LNCAP (cell line): ENCODE measurements at regions not wholly inside any gene's neighbourhood (a gene's known extent, or its start where the extent isn't known, plus 50 kb on each side); places are given as distances from the start of the nearest gene placed in this dataset.

ENCODE experiments used
- CTCF ChIP-seq: fragments of 450-650 bp; IDR thresholded peaks from 2 replicates; pipeline ENCODE4 v1.5.1; 2017; ENCODE audit warnings: mild to moderate bottlenecking

- TF ChIP-seq CTCF: no peak
Observed at GRCh38 chr6:117050301-117050700, 173.3 kb downstream of the RFX6 start.

DNA sequence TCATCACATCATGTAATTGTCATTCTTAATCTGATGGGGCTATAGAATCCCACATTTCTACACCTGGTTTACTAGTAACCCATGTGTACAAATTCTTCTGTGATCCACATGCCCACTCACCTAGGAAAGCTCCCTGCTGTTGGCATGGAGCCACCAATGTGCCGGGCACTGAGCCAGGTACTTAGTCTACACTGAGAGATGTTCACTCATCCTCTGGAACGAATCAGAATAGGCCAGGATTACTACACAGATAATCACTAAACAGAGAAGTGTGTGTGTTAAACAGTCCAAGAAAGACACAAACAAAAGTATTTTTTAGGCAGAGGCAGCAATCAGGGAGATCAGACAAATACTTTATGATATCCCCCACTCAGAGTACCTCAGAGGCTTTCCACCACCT lies 193.2 kb upstream of the VGLL2 start:
- TF ChIP-seq CTCF: no peak

- TF ChIP-seq CTCF: no peak
Observed at GRCh38 chr6:117072781-117073180, 192.6 kb upstream of the VGLL2 start.

- TF ChIP-seq CTCF: no peak
Observed at GRCh38 chr6:117074672-117075071, 190.7 kb upstream of the VGLL2 start.

DNA sequence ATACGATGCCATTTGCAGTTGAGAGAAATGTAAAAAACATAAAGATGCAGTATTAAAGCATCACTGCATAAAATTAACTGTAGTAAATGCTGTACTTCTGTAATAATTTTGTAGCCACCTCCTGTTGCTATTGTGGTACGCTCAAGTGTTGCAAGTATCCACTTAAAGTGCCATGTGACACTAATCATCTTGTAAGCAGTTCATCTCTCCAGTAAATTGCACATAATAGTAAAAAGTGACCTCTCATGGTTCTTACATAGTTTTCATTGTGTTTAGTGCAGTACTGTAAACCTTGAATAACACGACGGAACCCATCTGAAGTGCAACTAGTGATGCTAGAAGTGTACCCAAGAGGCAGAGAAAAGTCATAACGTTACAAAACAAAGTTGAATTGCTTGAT lies 190.1 kb upstream of the VGLL2 start:
- no peak for TF ChIP-seq CTCF

- TF ChIP-seq CTCF: no peak
Observed at GRCh38 chr6:117076076-117076475, 189.3 kb upstream of the VGLL2 start.

DNA sequence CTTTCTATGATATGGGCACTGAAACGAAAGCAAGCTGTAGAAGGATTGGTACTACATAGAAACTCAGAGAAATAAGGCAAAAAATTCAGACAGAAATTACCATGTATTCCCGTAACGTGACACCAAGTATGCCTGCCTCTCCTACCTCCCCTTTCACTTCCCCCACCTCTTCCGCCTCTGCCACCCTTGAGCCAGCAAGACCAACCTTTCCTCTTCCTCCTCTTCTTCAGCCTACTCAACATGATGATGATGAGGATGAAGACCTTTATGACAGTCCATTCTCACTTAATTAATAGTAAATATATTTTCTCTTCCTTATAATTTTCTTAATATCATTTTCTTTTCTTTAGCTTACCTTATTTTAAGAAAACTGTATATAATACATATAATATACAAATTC lies 188.1 kb upstream of the VGLL2 start:
- no peak for TF ChIP-seq CTCF

DNA sequence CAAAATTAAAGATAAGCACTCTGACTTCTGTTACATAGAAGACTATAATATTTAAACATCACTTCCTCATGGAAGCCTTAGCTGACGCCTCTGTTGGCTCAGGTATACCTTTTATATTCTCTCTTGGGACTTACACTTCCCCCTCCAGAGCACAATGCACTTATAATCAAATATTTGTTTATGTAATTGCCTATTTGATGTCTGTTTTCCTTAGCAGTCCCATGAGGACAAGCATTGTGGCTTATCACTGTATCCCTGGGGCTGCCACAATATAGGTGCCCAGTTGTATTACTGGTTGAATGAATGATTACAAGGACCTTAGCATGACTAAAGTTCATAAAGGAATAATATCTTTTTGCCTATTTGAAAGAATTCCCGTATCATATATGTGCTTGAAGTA lies 186.7 kb upstream of the VGLL2 start:
- no peak for TF ChIP-seq CTCF
